ENCODE measurements at regions not wholly inside any gene's neighbourhood (a gene's known extent, or its start where the extent isn't known, plus 50 kb on each side); places are given as distances from the start of the nearest gene placed in this dataset.
"Not testable (repeated sequence)": the region's sequence is repeated elsewhere in the genome, so short reads cannot be mapped to it uniquely, and the experiment has no call there.

DNA sequence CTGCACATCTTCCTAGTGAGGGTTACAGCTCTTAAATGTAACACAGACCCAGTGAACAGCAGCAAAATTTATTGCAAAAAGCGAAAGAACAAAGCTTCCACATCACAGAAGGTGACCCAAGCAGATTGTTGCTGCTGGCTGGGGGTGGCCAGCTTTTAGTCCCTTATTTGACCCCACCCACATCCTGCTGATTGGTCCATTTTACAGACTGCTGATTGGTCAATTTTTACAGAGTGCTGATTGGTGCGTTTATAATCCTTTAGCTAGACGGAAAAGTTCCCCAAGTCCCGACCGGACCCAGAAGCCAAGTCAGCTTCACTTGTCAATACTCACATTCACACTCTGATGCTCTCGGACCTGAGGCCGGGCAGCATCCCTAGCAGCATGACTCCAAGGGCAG, 154.5 kb upstream of the ATP10A start:
- H3K27ac ChIP-seq (ENCODE audit: low read length): no peak overlapping the region
- H3K4me3 ChIP-seq (ENCODE audit: low read length): no peak overlapping the region
- H3K27me3 ChIP-seq (ENCODE audit: control insufficient read depth, insufficient read depth, low read length): no peaks in the 10 kb centered on the region
- no peaks in the 10 kb centered on the region for H3K36me3 ChIP-seq (ENCODE audit: control insufficient read depth, low read depth, low read length)
- H3K9ac ChIP-seq (ENCODE audit: low read length): no peak overlapping the region
- no peaks in the 10 kb centered on the region for H3K9me3 ChIP-seq (ENCODE audit: control insufficient read depth, low read depth, low read length)
- H3K4me1 ChIP-seq (ENCODE audit: control insufficient read depth, low read depth, low read length): peaks cover 2% of the 10 kb centered on the region

DNA sequence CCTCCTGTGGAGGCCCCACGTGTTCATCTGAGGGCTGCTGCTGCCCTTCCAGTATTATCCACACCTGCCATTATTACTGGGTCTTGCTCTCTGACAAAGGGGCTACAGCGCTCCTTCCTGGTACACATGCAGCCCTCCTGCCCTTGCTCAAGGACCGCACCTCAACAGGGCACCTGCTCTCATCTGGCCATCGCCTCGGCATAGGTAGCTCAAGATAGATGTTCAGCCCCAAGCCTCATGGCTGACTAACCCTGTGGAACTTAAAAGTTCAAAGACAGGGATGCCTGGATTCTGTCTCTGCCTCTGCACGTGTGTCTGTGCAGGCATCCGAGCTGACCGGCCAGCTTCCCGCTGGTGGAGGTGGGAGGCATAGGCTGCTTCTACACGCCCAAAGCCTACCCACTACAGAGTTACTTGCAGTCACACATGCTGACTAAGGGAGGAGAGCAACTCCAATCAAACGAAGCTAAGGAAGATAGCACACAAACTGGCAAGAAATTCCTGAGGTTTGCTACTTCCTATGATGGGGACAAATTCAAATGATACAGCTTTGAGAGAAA, 152.5 kb upstream of the ATP10A start:
- Histone ChIP-seq H3K4me3 (ENCODE audit: low read length) (no peak overlapping the region), H3K27me3 (ENCODE audit: control insufficient read depth, insufficient read depth, low read length) (no peaks in the 10 kb centered on the region), H3K36me3 (ENCODE audit: control insufficient read depth, low read depth, low read length) (no peaks in the 10 kb centered on the region), H3K9me3 (ENCODE audit: control insufficient read depth, low read depth, low read length) (no peaks in the 10 kb centered on the region), H3K27ac (ENCODE audit: low read length) (no peak overlapping the region), H3K9ac (ENCODE audit: low read length) (no peak overlapping the region), H3K4me1 (ENCODE audit: control insufficient read depth, low read depth, low read length) (peaks cover 2% of the 10 kb centered on the region)

DNA sequence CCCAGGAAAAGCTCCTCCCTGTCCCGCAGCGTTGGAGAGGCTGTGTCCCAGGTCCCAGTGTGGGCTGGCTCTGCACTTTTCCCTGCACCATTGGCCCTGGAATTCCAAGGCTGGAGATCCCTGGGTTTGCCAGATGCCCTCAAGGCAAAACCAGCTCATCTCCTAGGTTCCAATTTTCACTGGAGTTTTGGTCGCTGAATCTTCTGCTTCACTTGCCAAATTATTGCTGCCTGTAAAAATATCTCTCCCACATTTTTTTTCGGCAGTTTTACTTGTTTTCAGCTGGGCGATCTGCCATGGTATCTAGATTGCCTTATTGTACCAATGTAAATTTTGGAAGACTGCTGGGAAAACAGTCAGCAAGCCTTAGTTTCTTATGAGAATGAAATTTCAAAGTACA, 150.9 kb upstream of the ATP10A start:
- Histone ChIP-seq H3K4me1 (ENCODE audit: control insufficient read depth, low read depth, low read length) (peaks cover 2% of the 10 kb centered on the region), H3K9me3 (ENCODE audit: control insufficient read depth, low read depth, low read length) (no peaks in the 10 kb centered on the region), H3K27me3 (ENCODE audit: control insufficient read depth, insufficient read depth, low read length) (no peaks in the 10 kb centered on the region), H3K36me3 (ENCODE audit: control insufficient read depth, low read depth, low read length) (no peaks in the 10 kb centered on the region), H3K9ac (ENCODE audit: low read length) (no peak overlapping the region), H3K4me3 (ENCODE audit: low read length) (no peak overlapping the region), H3K27ac (ENCODE audit: low read length) (no peak overlapping the region)

DNA sequence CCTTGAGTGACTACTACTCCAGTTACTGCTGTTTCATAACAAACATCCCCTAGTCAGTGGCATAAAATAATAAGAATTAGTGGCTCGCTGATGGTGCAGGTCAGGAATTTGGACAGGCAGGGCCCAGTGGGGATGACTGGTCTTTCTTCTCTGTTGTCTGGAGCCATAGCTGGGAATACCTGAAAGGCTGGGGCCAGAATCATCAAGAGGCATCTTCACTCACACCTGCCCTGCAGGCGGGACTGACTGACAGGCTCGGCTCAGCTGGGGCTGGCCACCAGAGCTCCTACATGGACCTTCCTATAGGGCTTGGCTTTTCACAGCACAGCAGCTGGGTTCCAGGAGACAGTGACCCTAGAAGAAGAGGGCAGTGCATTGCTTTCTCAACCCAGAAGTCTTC, 148.8 kb upstream of the ATP10A start:
- Histone ChIP-seq H3K27ac (ENCODE audit: low read length) (no peak overlapping the region), H3K9ac (ENCODE audit: low read length) (no peak overlapping the region), H3K9me3 (ENCODE audit: control insufficient read depth, low read depth, low read length) (no peaks in the 10 kb centered on the region), H3K27me3 (ENCODE audit: control insufficient read depth, insufficient read depth, low read length) (no peaks in the 10 kb centered on the region), H3K36me3 (ENCODE audit: control insufficient read depth, low read depth, low read length) (no peaks in the 10 kb centered on the region), H3K4me3 (ENCODE audit: low read length) (no peak overlapping the region), H3K4me1 (ENCODE audit: control insufficient read depth, low read depth, low read length) (peaks cover 2% of the 10 kb centered on the region)

DNA sequence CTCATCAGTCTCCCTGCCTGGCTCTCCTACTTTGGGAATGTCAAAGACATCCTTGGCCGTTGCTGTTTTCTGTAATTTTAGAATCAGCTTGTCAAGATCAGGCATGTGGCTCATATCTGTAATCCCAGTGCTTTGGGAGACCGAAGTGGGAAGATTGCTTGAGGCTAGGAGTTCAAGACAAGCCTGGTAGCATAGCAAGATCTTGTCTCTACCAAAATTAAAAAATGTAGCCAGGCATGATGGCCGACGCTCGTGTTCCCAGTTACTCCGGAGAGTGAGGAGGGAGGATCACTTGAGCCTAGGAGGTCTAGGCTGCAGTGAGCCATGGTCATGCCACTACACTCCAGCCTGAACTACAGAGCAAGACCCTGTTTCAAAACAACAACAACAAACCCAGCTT, 144.0 kb upstream of the ATP10A start:
- Histone ChIP-seq H3K27me3 (ENCODE audit: control insufficient read depth, insufficient read depth, low read length) (no peaks in the 10 kb centered on the region), H3K4me3 (ENCODE audit: low read length) (no peak overlapping the region), H3K9ac (ENCODE audit: low read length) (no peak overlapping the region), H3K36me3 (ENCODE audit: control insufficient read depth, low read depth, low read length) (no peaks in the 10 kb centered on the region), H3K27ac (ENCODE audit: low read length) (no peak overlapping the region), H3K9me3 (ENCODE audit: control insufficient read depth, low read depth, low read length) (no peaks in the 10 kb centered on the region), H3K4me1 (ENCODE audit: control insufficient read depth, low read depth, low read length) (no peaks in the 10 kb centered on the region)

DNA sequence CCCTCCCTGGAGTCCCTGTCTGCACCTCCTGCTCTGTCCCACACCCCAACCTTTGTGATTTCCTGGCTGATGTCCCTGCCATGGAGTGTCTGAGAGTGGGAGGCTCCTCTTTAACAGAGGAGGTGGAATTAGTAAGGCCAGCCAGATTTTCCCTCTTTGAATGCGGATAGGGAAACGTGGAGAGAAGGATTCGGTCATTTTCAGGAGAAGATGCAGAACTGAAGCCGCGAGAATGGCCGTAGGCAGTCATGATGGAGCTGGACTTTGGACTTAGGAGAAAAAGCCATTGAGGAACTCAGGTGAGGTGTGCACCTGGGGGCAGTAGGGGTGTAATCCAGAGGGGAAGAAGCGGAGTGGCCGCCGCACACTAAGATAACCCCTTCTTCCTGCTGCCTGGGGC, 138.1 kb upstream of the ATP10A start:
- H3K4me3 ChIP-seq (ENCODE audit: low read length): no peak overlapping the region
- H3K9ac ChIP-seq (ENCODE audit: low read length): no peak overlapping the region
- H3K9me3 ChIP-seq (ENCODE audit: control insufficient read depth, low read depth, low read length): no peaks in the 10 kb centered on the region
- H3K27ac ChIP-seq (ENCODE audit: low read length): no peak overlapping the region
- no peaks in the 10 kb centered on the region for H3K27me3 ChIP-seq (ENCODE audit: control insufficient read depth, insufficient read depth, low read length)
- H3K36me3 ChIP-seq (ENCODE audit: control insufficient read depth, low read depth, low read length): no peaks in the 10 kb centered on the region
- H3K4me1 ChIP-seq (ENCODE audit: control insufficient read depth, low read depth, low read length): no peaks in the 10 kb centered on the region

DNA sequence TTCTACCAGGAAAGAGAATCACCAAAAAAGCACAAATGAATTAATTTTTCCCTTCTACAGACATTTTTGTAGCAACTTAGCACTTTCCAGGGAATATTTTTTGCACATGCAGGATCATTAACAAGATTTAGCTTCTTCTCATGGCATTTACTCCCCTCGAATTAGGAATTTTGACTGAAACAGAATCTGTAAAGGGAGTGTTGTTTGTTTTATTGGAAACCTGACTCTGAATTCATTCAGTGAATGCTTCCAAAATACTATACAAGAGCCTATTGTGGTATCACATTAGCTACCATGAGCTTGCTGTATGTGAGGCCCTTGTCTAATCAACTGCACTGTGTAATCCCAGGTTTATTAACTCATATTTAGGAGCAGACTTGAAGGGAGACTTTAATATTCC, 130.4 kb upstream of the ATP10A start:
- Histone ChIP-seq H3K4me1 (ENCODE audit: control insufficient read depth, low read depth, low read length) (no peaks in the 10 kb centered on the region), H3K9ac (ENCODE audit: low read length) (no peak overlapping the region), H3K27ac (ENCODE audit: low read length) (no peak overlapping the region), H3K27me3 (ENCODE audit: control insufficient read depth, insufficient read depth, low read length) (no peaks in the 10 kb centered on the region), H3K9me3 (ENCODE audit: control insufficient read depth, low read depth, low read length) (no peaks in the 10 kb centered on the region), H3K36me3 (ENCODE audit: control insufficient read depth, low read depth, low read length) (no peaks in the 10 kb centered on the region), H3K4me3 (ENCODE audit: low read length) (no peak overlapping the region)

DNA sequence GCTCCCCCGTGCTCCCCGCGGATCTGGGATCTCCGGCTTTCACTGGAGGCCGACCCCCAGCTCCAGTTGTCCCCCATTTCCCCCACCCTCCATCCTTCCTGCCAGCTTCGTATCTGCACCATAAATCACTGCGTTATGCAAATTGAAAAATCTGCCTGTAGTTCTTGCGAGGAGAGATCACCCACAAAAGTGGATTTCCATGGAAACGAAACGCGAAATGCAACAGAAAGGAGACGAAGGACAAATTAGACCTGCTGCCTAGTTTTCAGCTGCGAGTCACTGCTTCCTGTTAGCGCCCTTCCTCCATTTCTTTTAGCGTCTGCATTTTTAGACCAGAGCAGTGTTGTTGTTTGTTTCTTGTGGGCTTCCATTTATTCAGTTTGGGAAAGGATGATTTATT, 127.1 kb upstream of the ATP10A start:
- Histone ChIP-seq H3K9ac (ENCODE audit: low read length) (no peak overlapping the region), H3K4me1 (ENCODE audit: control insufficient read depth, low read depth, low read length) (peaks cover 8% of the 10 kb centered on the region)

DNA sequence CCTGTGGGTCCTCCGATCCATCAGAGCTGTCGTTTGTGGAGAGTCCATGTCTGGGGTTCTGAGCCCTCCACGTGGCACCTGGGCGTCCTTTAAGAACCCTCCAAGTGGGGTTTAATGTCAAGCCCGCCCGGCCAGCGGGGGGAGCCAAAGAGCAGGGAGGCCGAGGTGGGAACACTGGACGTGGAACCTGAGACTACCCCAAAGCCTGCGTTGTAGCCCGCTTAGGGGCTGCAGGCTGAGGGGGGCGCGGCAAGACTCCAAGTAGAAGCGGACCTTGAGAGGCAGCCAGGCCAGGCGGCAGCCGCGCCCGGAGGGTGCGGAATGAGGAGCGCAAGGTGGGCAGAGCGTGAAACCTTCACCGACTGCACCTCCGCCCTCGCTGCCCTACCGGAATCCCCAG, 126.2 kb upstream of the ATP10A start:
- peaks cover 13% of the 10 kb centered on the region for H3K4me1 ChIP-seq (ENCODE audit: control insufficient read depth, low read depth, low read length)
- H3K9ac ChIP-seq (ENCODE audit: low read length): no peak overlapping the region
- no peak overlapping the region for H3K27ac ChIP-seq (ENCODE audit: low read length)
- H3K27me3 ChIP-seq (ENCODE audit: control insufficient read depth, insufficient read depth, low read length): no peaks in the 10 kb centered on the region
- H3K4me3 ChIP-seq (ENCODE audit: low read length): no peak overlapping the region
- H3K9me3 ChIP-seq (ENCODE audit: control insufficient read depth, low read depth, low read length): no peaks in the 10 kb centered on the region
- H3K36me3 ChIP-seq (ENCODE audit: control insufficient read depth, low read depth, low read length): no peaks in the 10 kb centered on the region

More for the DNA sequence above, 127.1 kb upstream of the ATP10A start:
- H3K36me3 ChIP-seq (ENCODE audit: control insufficient read depth, low read depth, low read length): no peaks in the 10 kb centered on the region
- H3K9me3 ChIP-seq (ENCODE audit: control insufficient read depth, low read depth, low read length): no peaks in the 10 kb centered on the region
- H3K4me3 ChIP-seq (ENCODE audit: low read length): no peak overlapping the region
- no peak overlapping the region for H3K27ac ChIP-seq (ENCODE audit: low read length)
- no peaks in the 10 kb centered on the region for H3K27me3 ChIP-seq (ENCODE audit: control insufficient read depth, insufficient read depth, low read length)

DNA sequence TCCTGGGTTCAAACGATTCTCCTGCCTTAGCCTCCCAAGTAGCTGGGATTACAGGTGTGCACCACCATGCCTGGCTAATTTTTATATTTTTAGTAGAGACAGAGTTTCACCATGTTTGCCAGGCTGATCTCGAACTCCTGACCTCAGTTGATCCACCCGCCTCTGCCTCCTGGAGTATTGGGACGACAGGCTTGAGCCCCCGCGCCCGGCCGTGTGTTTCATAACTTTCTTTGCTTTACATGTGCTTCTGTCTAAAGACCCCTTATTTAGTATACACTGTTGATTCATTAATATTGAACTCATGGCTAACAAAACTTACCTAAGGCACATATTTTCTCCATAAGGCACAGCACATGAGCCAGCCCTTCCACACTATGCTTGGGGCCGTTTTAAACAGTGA, 125.6 kb upstream of the ATP10A start:
- H3K9ac ChIP-seq (ENCODE audit: low read length); H3K36me3 ChIP-seq (ENCODE audit: control insufficient read depth, low read depth, low read length); H3K4me3 ChIP-seq (ENCODE audit: low read length); H3K9me3 ChIP-seq (ENCODE audit: control insufficient read depth, low read depth, low read length); H3K27me3 ChIP-seq (ENCODE audit: control insufficient read depth, insufficient read depth, low read length); H3K27ac ChIP-seq (ENCODE audit: low read length): not testable (repeated sequence)
- peaks cover 16% of the 10 kb centered on the region for H3K4me1 ChIP-seq (ENCODE audit: control insufficient read depth, low read depth, low read length)

DNA sequence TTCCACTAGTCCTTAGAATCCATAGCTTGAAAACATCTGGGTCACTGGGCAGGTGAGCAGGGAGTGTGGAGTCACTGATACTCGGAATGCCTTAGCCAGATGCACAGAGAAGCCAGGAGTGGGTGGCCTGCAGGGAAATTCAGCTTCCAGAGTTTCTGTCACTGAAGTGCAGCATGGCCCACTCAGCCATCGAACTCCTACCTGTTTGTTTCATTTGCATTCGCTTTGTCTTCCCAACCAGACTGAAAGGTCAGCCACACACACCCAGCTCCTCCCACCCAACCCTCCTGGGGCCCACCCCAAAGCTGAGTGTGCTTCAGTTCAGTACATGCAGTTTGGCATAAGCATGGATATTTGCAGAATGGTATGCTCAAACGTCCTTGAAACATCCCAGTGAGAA, 124.5 kb upstream of the ATP10A start:
- no peak overlapping the region for H3K4me3 ChIP-seq (ENCODE audit: low read length)
- peaks cover 19% of the 10 kb centered on the region for H3K4me1 ChIP-seq (ENCODE audit: control insufficient read depth, low read depth, low read length)
- no peaks in the 10 kb centered on the region for H3K36me3 ChIP-seq (ENCODE audit: control insufficient read depth, low read depth, low read length)
- no peaks in the 10 kb centered on the region for H3K9me3 ChIP-seq (ENCODE audit: control insufficient read depth, low read depth, low read length)
- no peak overlapping the region for H3K27ac ChIP-seq (ENCODE audit: low read length)
- H3K9ac ChIP-seq (ENCODE audit: low read length): no peak overlapping the region
- H3K27me3 ChIP-seq (ENCODE audit: control insufficient read depth, insufficient read depth, low read length): no peaks in the 10 kb centered on the region

DNA sequence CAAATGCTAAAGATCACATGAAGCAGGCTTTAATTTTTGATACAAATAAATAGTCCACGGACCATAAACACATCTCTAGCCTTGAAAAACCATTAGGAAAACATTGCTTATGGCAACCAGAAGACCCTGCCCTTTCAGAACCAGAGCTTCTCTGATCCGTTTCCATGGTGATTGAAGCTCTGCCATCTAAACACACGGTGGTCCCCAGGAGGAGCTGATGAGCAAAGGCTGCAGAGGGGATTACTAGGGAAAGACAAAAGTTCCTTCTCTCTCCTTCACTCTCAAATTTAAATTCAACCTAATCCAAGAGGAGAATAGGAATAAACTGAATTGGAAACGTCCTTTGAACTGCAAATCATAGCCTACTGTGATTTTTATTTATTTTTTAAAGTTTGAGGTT, 122.0 kb upstream of the ATP10A start:
- Histone ChIP-seq H3K27ac (ENCODE audit: low read length) (no peak overlapping the region), H3K27me3 (ENCODE audit: control insufficient read depth, insufficient read depth, low read length) (no peaks in the 10 kb centered on the region), H3K9me3 (ENCODE audit: control insufficient read depth, low read depth, low read length) (no peaks in the 10 kb centered on the region), H3K9ac (ENCODE audit: low read length) (no peak overlapping the region), H3K36me3 (ENCODE audit: control insufficient read depth, low read depth, low read length) (no peaks in the 10 kb centered on the region), H3K4me3 (ENCODE audit: low read length) (no peak overlapping the region), H3K4me1 (ENCODE audit: control insufficient read depth, low read depth, low read length) (peaks cover 19% of the 10 kb centered on the region)
